Activated CD4-positive, CD25-positive, alpha-beta regulatory T cell treated with anti-CD3 and anti-CD28 coated beads, Interleukin-2, amount 50 U/mL, for 24 hours (primary cell): ENCODE measurements at regions not wholly inside any gene's neighbourhood (a gene's known extent, or its start where the extent isn't known, plus 50 kb on each side); places are given as distances from the start of the nearest gene placed in this dataset.

Experiments used
- ATAC-seq, 2 donors: fragments of 150-1000 bp; cut with Tn5 transposase; one replicate each; pipeline ENCODE4 v1.10.0; 2021; ENCODE audit warnings: mild to moderate bottlenecking in 1 of 2, moderate library complexity in 1 of 2

DNA sequence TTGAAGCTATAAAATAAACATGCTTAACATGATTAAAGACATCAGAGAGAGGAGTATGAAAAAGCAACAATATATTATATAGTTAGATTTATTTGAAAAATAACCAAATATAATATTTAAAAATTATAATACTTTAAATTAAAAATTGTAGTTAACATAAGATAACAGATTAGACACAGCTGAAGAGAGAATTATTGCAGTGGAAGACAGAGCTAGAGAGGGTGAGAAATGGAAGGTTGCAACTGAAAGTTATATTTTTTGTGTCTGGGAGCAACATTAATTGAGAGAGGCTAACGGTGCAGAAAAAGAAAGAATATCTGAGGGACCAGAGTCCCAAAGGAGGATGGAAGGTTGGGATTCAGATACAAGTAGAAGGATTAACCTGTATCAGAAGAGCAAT, 548.9 kb upstream of the FZD8 start:
- ATAC-seq = no peak

- ATAC-seq = no peak
These were observed 546.4 kb upstream of the FZD8 start for GRCh38 chr10:36188461-36188860.

- no peak for ATAC-seq
These were observed 546.0 kb upstream of the FZD8 start for GRCh38 chr10:36188080-36188453.

DNA sequence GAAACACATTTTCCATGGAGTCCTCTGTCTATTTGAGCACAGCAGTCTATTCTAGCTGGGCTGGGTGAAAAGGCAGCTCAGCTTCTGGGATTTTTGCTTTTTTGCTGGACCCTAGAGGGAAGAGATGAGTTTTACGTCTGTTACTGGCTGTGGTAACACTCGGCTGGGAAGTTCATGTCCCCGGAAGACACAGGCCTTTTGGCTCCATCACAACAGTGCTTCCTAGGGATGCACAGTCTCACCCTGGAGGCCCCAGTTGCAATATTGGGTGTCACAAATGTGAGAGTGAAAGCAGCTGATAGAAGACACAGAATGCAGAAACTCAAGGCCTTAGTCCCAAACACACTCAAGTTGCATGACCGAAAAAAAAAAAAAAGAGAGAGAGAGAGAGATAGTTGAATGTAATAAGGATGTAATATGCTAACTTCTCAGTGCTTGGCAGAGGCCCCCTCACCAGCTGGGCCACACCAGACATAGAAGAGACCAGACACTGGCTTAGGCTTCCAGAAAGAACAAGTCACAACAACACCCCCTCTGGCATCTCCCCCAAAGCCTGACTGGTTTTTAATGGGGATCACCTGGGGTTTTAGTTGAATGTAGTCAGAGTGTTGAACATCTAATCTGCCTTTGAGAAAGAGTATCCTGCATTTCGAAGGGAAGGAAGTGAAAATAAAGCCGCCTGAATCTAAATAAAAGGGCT, 545.4 kb upstream of the FZD8 start:
- no peak for ATAC-seq

DNA sequence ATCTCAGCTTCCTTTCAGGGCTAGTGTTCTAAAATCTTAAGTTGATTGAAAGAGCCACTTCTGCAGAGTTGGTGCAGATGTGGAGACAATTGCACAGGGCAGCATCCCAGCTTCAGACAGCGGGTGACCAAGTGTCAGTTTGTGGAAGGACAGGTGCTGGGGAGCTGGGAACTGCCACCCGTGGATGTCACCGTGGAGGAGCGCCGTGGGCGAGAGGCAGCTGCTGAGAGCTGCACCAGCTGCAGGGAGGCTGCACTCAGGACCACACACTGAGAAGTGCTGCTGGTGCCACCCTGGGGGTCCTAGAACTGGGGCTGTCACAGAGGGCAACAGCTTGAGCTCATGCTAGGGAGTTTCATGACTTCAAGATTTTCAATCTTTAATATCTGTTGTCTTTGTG, 543.0 kb upstream of the FZD8 start:
- no peak for ATAC-seq

DNA sequence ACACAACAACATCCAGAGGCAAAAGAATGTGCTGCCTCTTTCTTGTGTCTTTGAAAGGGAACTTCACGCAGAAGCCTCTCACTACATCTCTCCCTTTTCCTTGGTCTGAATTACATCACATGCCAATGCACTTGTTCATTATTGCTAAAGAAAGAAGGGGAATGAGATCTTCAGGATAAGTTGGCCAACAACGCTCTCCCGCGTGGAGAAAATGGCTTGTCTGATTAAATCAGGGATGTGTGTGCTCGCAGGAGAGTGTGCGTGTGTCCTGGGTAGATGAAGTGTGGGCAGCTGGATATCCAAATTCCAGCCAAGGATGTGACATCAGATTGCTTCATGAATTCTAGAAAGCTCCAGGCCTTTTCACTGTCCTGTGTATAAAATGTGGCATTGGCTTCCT, 541.6 kb upstream of the FZD8 start:
- ATAC-seq = no peak

- ATAC-seq = no peak
These were observed 541.0 kb upstream of the FZD8 start for GRCh38 chr10:36183056-36183455.

DNA sequence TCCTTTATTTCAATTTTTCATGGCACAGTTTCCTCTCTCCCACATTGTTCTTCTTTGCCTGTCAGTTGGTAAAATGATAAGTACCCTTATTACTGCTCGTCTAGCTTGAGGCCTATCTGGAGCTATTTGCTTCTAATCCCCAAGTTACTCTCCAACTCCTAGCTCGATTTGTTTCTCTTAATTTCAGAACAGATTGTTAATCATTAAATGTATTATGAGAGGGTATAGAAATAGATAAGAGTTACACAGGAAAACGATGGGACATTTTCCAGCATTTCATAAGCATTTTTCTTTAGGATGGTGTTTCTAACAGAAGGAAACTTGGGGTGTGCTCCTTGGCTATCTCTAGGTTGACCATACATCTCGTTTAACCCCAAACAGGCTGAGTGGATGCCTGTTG, 540.5 kb upstream of the FZD8 start:
- no peak for ATAC-seq

DNA sequence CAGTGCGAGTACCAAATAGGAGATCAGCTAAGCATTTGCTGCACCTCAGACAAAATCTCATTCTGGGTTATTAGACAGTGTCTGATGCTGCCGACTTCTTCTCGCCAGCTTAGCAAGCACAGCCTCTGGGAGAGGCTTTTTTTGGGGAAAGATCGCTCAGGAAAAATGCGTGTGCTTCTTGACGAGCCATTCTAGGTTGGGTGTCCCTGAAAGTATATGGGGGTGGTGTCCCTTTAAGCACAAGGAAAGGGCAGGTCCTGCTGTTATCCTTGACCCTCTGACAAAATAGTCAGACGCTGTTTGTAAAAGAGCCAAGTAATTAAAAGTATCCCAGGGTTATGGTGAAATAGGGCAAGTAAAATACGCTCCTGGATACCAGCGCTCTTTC, 540.1 kb upstream of the FZD8 start:
- ATAC-seq = no peak

DNA sequence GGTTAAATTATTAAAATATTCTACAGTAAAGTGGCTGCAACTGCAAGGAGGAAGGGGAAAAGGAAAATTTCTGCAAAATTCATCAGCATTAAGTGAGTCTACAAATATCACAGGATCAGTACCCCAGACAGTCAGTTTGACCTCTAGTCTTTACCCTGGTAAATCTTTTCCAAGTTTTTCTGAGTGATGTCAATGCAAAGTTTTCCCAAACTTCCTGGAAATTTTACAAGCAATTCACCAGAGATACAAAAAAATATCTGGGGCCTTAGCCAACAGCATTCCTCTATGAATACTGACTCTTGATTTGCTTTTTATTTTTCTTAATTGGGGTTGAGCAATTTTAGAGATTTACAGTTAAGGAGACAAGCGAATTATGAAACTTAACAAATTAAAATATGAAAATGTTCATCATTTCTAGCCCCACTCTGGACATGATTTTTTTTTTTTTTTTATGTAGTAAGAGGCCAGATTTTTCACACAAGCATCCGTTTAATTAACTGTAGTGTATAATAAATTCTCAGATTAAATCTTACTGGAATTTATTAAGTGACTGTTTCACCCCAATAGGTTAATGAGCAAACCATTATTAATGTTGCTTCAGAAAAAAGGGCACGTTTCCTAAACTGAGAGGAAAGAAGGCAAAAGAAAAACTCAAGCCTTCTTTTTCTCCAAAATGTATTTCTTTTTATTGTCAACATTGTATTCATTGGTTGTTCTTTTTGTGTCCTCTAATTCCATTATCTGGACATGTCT, 539.5 kb upstream of the FZD8 start:
- ATAC-seq = no peak

DNA sequence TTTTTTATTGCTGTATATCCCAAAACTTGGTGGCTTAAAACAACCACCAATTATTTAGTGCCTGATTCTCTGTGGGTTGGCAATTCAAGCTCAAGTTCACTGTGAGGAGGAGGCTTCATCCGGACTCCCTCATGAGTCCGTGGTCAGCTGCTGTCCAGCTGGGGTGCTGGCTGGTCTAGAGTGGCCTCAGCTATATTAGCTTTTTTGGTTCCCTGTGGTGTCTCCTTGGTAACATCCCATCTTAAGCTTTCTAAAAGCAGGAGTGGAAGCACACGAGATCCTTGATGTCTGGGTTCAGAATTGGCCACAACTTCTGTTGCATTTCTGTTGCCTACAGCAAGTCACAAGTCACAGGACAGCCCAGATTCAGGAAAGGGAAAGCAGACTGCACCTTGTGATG, 536.5 kb upstream of the FZD8 start:
- no peak for ATAC-seq

GRCh38 chr10:36177071-36177470, 535.0 kb upstream of the FZD8 start:
- no peak for ATAC-seq

GRCh38 chr10:36175954-36176353, 533.9 kb upstream of the FZD8 start:
- no peak for ATAC-seq

GRCh38 chr10:36173364-36173763, 531.3 kb upstream of the FZD8 start:
- no peak for ATAC-seq

DNA sequence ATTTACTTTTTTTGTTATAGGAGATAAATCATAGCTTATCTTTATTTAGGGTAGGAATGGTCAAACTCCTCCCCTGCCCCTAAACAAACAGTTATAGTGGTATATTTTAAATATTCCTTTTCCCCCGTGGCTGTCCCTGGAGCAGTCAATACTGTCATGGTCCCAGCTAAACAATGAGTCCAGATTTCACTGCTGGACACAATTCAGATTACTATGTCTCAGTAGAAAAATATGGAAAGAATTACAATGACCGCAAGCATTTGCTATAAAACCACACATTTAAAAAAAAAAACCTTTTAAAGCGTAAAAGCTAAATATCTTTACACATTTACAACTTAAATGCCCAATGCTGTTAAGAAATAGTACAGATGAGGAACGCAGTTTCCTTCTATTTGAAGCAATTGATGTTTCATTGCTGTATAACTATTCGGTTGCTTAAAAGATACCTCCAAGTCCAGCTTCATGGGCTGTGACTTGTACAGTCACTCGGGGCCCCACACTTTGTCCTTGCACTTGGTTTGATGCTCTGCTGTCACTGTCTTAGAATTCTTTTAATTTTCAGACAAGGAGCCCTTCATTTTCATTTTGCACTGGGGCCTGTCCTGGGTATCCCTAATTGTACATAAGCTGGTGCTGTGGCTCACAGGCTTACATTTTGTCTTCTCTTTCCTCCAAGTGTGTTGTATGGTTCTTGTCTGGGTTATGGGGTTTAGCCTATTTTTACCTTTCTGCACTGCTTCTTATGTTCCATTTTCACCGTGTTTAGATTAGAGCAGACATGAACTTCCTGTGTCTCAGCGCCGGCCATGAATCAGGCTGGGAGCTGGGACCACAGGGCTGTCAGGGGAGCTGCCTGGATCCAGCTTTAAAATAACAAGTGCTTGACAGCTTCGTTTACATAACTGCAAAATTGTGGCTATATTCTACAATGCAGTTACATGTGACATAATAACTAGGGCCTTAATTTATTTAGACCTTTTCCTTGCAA, 530.2 kb upstream of the FZD8 start:
- ATAC-seq = no peak

- no peak for ATAC-seq
These were observed 529.5 kb upstream of the FZD8 start for GRCh38 chr10:36171556-36171952.

GRCh38 chr10:36170943-36171501, 528.9 kb upstream of the FZD8 start:
- ATAC-seq = no peak

DNA sequence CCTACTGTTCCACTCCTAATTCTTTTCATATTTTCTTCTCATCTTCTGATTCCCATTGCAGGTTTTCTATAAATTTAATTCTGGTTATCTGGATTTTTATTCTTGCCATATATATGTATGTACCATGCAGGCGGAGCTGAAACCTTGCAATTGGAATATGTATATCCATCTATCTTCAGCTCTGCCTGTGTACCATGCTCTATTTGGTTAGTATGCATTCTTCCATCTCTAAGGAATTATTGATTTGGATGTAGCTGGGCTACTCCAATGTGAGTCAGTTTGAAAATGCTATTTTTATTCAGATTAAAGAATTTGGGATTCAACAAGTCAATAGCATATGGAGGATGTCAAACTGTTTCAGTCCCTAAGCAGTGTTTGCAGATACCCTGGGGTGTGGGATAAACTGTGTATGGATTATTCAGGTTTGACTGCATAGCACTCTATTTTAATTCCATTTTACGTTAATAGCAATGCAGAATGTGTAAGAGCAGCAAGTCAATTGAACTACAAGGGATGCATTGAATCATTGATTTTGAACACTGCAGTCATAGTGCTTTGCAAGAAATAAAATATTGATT, 528.1 kb upstream of the FZD8 start:
- ATAC-seq = no peak

- no peak for ATAC-seq
These were observed 526.7 kb upstream of the FZD8 start for GRCh38 chr10:36168777-36169176.

GRCh38 chr10:36164556-36165504, 522.7 kb upstream of the FZD8 start:
- ATAC-seq = no peak

GRCh38 chr10:36163827-36164226, 521.7 kb upstream of the FZD8 start:
- ATAC-seq = no peak

GRCh38 chr10:36157486-36157885, 515.4 kb upstream of the FZD8 start:
- ATAC-seq = no peak
